Tibial nerve (tissue), 4 donors: ENCODE measurements at regions not wholly inside any gene's neighbourhood (a gene's known extent, or its start where the extent isn't known, plus 50 kb on each side); places are given as distances from the start of the nearest gene placed in this dataset.

Experiments used
- DNase-seq, 2 donors: peaks; one replicate each; pipeline ENCODE4 v3.0.0-alpha.2; 2019; ENCODE audit warnings: low spot score in 2 of 2
- H3K27ac ChIP-seq, 4 donors: fragments of 200-600 bp; sonication (generic) in 3 of 4; one replicate each; pipeline ENCODE4 v1.5.1; 2017 to 2019; ENCODE audit warnings: mild to moderate bottlenecking in 1 of 4
- H3K27me3 ChIP-seq, 2 donors: fragments of 200-600 bp; sonication (generic) in 1 of 2; one replicate each; pipeline versions ENCODE4 v1.5.1 to v1.6.0; 2017 to 2019
- H3K36me3 ChIP-seq, 3 donors: fragments of 200-600 bp; sonication (generic); one replicate each; pipeline ENCODE4 v1.5.1; 2018 to 2019
- H3K4me1 ChIP-seq, 4 donors: fragments of 200-600 bp; sonication (generic) in 3 of 4; one replicate each; pipeline ENCODE4 v1.5.1; 2017 to 2019
- H3K4me3 ChIP-seq, 4 donors: fragments of 200-600 bp; sonication (generic) in 3 of 4; one replicate each; pipeline ENCODE4 v1.5.1; 2017 to 2019; ENCODE audit warnings: mild to moderate bottlenecking in 1 of 4, moderate library complexity in 1 of 4
- H3K9me3 ChIP-seq, 4 donors: fragments of 200-600 bp; sonication (generic) in 3 of 4; one replicate each; pipeline ENCODE4 v1.5.1; 2017 to 2019
- CTCF ChIP-seq, 5 experiments: fragments of 200-600 bp in 3 of 5; fragments of 450-650 bp in 2 of 5; sonication (generic) in 3 of 5; IDR thresholded peaks; one replicate each; pipeline ENCODE4 v1.5.1; 2016 to 2019; ENCODE audit warnings: antibody characterized with exemption in 5 of 5, mild to moderate bottlenecking in 3 of 5, moderate library complexity in 2 of 5
- EP300 ChIP-seq, 2 donors: sonication (generic); formaldehyde crosslinking; IDR thresholded peaks; one replicate each; pipeline ENCODE4 v1.6.1; 2017; ENCODE audit warnings: antibody characterized with exemption in 2 of 2, mild to moderate bottlenecking in 1 of 2
- POLR2A ChIP-seq, 2 donors: fragments of 450-650 bp; IDR thresholded peaks; one replicate each; pipeline ENCODE4 v1.6.1; 2017; ENCODE audit warnings: antibody characterized with exemption in 2 of 2, mild to moderate bottlenecking in 2 of 2, moderate library complexity in 2 of 2
- WGBS, 2 donors: methylation state at CpG; one replicate each; pipeline ENCODE4 v1.1.5; 2018; 5-methylcytosine and 5-hydroxymethylcytosine counted together

- no peaks in the 10 kb centered on the region for H3K27me3 ChIP-seq
- no peak overlapping the region for H3K27ac ChIP-seq
- WGBS, 2 donors, result 12 to 16% methylated on average over 3 of the region's 3 CpGs
- no peak overlapping the region for H3K4me3 ChIP-seq
- DNase-seq, result peak in 1 of 2 donors; percentile 63
- H3K9me3 ChIP-seq, result no peaks in the 10 kb centered on the region
- TF ChIP-seq CTCF (IDR thresholded peaks at IDR 0.05) (peak in 4 of 5 experiments; percentile 32 to 56 (median 40)), POLR2A (IDR thresholded peaks at IDR 0.05) (no peak)
- H3K4me1 ChIP-seq, result no peaks in the 10 kb centered on the region
- no peaks in the 10 kb centered on the region for H3K36me3 ChIP-seq
Measured at GRCh38 chr6:86856937-86857563, 80.3 kb upstream of the HTR1E start.

GRCh38 chr6:86856379-86856778, 80.9 kb upstream of the HTR1E start:
- H3K27ac ChIP-seq, result no peak overlapping the region
- no peak for DNase-seq

GRCh38 chr6:86848986-86849385, 88.3 kb upstream of the HTR1E start:
- Histone ChIP-seq H3K4me1 (no peaks in the 10 kb centered on the region), H3K27ac (no peak overlapping the region)

More at GRCh38 chr6:86856379-86856778, 80.9 kb upstream of the HTR1E start:
- H3K4me3 ChIP-seq, result no peak overlapping the region
- H3K27me3 ChIP-seq, result no peaks in the 10 kb centered on the region
- no peak for TF ChIP-seq CTCF (IDR thresholded peaks at IDR 0.05)
- no peak for TF ChIP-seq POLR2A (IDR thresholded peaks at IDR 0.05)
- TF ChIP-seq EP300 (IDR thresholded peaks at IDR 0.05), result no peak
- H3K36me3 ChIP-seq, result no peaks in the 10 kb centered on the region
- H3K4me1 ChIP-seq, result no peaks in the 10 kb centered on the region
- no peaks in the 10 kb centered on the region for H3K9me3 ChIP-seq

GRCh38 chr6:86832686-86833085, 104.6 kb upstream of the HTR1E start:
- no peak overlapping the region for H3K4me3 ChIP-seq
- H3K4me1 ChIP-seq, result no peaks in the 10 kb centered on the region
- TF ChIP-seq POLR2A (IDR thresholded peaks at IDR 0.05) (no peak), CTCF (IDR thresholded peaks at IDR 0.05) (no peak), EP300 (IDR thresholded peaks at IDR 0.05) (no peak)
- H3K36me3 ChIP-seq, result no peaks in the 10 kb centered on the region
- DNase-seq, result no peak
- no peaks in the 10 kb centered on the region for H3K9me3 ChIP-seq
- no peak overlapping the region for H3K27ac ChIP-seq
- H3K27me3 ChIP-seq, result no peaks in the 10 kb centered on the region

More at GRCh38 chr6:86848986-86849385, 88.3 kb upstream of the HTR1E start:
- no peak for DNase-seq
- Histone ChIP-seq H3K27me3 (no peaks in the 10 kb centered on the region), H3K36me3 (no peaks in the 10 kb centered on the region), H3K4me3 (no peak overlapping the region), H3K9me3 (no peaks in the 10 kb centered on the region)
- no peak for TF ChIP-seq CTCF (IDR thresholded peaks at IDR 0.05)
- no peak for TF ChIP-seq POLR2A (IDR thresholded peaks at IDR 0.05)
- no peak for TF ChIP-seq EP300 (IDR thresholded peaks at IDR 0.05)

GRCh38 chr6:86825436-86825835, 111.9 kb upstream of the HTR1E start:
- DNase-seq, result no peak
- H3K4me3 ChIP-seq, result no peak overlapping the region
- H3K9me3 ChIP-seq, result no peaks in the 10 kb centered on the region
- H3K4me1 ChIP-seq, result no peaks in the 10 kb centered on the region
- H3K27ac ChIP-seq, result no peak overlapping the region
- WGBS, 2 donors, result 72 to 75% methylated on average over 3 of the region's 3 CpGs
- H3K36me3 ChIP-seq, result no peaks in the 10 kb centered on the region
- H3K27me3 ChIP-seq, result no peaks in the 10 kb centered on the region
- TF ChIP-seq EP300 (IDR thresholded peaks at IDR 0.05), result no peak
- no peak for TF ChIP-seq CTCF (IDR thresholded peaks at IDR 0.05)
- no peak for TF ChIP-seq POLR2A (IDR thresholded peaks at IDR 0.05)
